H1 (cell line): ENCODE measurements at regions not wholly inside any gene's neighbourhood (a gene's known extent, or its start where the extent isn't known, plus 50 kb on each side); places are given as distances from the start of the nearest gene placed in this dataset.

ENCODE experiments used
- CTCF ChIA-PET: fragments of 300-600 bp; sonication (Branson Sonifier 250); formaldehyde crosslinking; loops from one replicate; lab custom pipeline; 2021; ENCODE audit not compliant: partially characterized antibody; lab: Charles Lee
- POLR2A ChIA-PET: fragments of 300-600 bp; sonication (Branson Sonifier 250); formaldehyde crosslinking; loops from one replicate; lab custom pipeline; 2021; ENCODE audit warnings: inconsistent platforms; ENCODE audit not compliant: partially characterized antibody; lab: Charles Lee
- DNase-seq, 2 experiments: peaks; one replicate each; pipeline versions ENCODE4 v3.0.0 to v3.0.0-alpha.2; 2010 to 2022; ENCODE audit warnings: low spot score in 2 of 2, low read depth in 1 of 2, mixed read lengths in 1 of 2
- FAIRE-seq: peaks from 2 replicates; lab custom pipeline; 2011; peaks lifted over from hg19 to GRCh38; lab: Jason Lieb, UNC
- H2AFZ ChIP-seq: 2 replicates; pipeline ENCODE4 v1.8.1; 2012; ENCODE audit warnings: low read length, inconsistent platforms
- H2AK5ac ChIP-seq: 2 replicates; pipeline ENCODE4 v1.6.1; 2013; ENCODE audit warnings: low read depth, low read length
- H2BK120ac ChIP-seq: replicated peaks from 2 replicates; pipeline ENCODE3; 2013; ENCODE audit warnings: low read depth, low read length, inconsistent platforms
- H2BK12ac ChIP-seq: 2 replicates; pipeline ENCODE4 v1.6.1; 2013; ENCODE audit warnings: low read depth, low read length
- H2BK15ac ChIP-seq: 2 replicates; pipeline ENCODE4 v1.6.1; 2013; ENCODE audit warnings: low read length
- H2BK20ac ChIP-seq: 2 replicates; pipeline ENCODE4 v1.6.1; 2013; ENCODE audit warnings: low read length
- H2BK5ac ChIP-seq: 2 replicates; pipeline ENCODE4 v1.6.1; 2013; ENCODE audit warnings: low read depth, low read length
- H3K14ac ChIP-seq: 2 replicates; pipeline ENCODE4 v1.6.1; 2013; ENCODE audit warnings: inconsistent platforms; ENCODE audit not compliant: insufficient read length
- H3K18ac ChIP-seq: 2 replicates; pipeline ENCODE4 v1.6.1; 2013; ENCODE audit warnings: low read length; ENCODE audit errors: extremely low read depth
- H3K23ac ChIP-seq: 2 replicates; pipeline ENCODE4 v1.6.1; 2013; ENCODE audit warnings: inconsistent platforms; ENCODE audit not compliant: insufficient read length
- H3K23me2 ChIP-seq: 2 replicates; pipeline ENCODE4 v1.6.1; 2013; ENCODE audit warnings: low read depth, low read length
- H3K27ac ChIP-seq: 2 replicates; pipeline ENCODE4 v1.6.1; 2011; ENCODE audit warnings: low read depth, low read length, inconsistent platforms
- H3K27me3 ChIP-seq, 4 experiments: replicated peaks in 1 of 4; 1 replicate in 1 of 4; 2 replicates in 3 of 4; pipeline versions ENCODE4 v1.6.1 to v1.8.1; 2011 to 2013; ENCODE audit warnings: low read length in 3 of 4, mild to moderate bottlenecking in 3 of 4, inconsistent platforms in 2 of 4, mixed read lengths in 2 of 4, moderate library complexity in 1 of 4; ENCODE audit not compliant: control insufficient read depth in 3 of 4, insufficient read depth in 3 of 4; ENCODE audit errors: extremely low read depth in 1 of 4
- H3K36me3 ChIP-seq, 4 experiments: 2 replicates each; pipeline versions ENCODE4 v1.6.1 to v1.8.1; 2011 to 2013; ENCODE audit warnings: mild to moderate bottlenecking in 4 of 4, low read length in 3 of 4, moderate library complexity in 2 of 4, control low read depth in 1 of 4, inconsistent platforms in 1 of 4; ENCODE audit not compliant: insufficient read depth in 4 of 4, control insufficient read depth in 2 of 4
- H3K4ac ChIP-seq: replicated peaks from 2 replicates; pipeline ENCODE3; 2013; ENCODE audit warnings: low read length, low read depth, mixed read lengths, inconsistent platforms; ENCODE audit not compliant: insufficient read length
- H3K4me1 ChIP-seq, 4 experiments: replicated peaks in 1 of 4; 1 replicate in 1 of 4; 2 replicates in 3 of 4; pipeline versions ENCODE4 v1.6.1 to v1.8.1; 2011 to 2013; ENCODE audit warnings: low read length in 3 of 4, inconsistent platforms in 2 of 4, mixed read lengths in 1 of 4; ENCODE audit not compliant: insufficient read depth in 4 of 4, control insufficient read depth in 3 of 4
- H3K4me2 ChIP-seq, 2 experiments: 2 replicates each; pipeline versions ENCODE4 v1.6.1 to v1.8.1; 2011 to 2013; ENCODE audit warnings: low read depth in 2 of 2, low read length in 2 of 2, control low read depth in 1 of 2, inconsistent platforms in 1 of 2, mild to moderate bottlenecking in 1 of 2; ENCODE audit not compliant: insufficient read depth in 1 of 2
- H3K4me3 ChIP-seq, 4 experiments: fragments of 200-600, 300-600 bp in 1 of 4; sonication (generic), shearing (Covaris generic), sonication (Bioruptor Twin) in 1 of 4; 2 replicates each; pipeline versions ENCODE4 v1.5.1 to v1.8.1; 2011 to 2016; ENCODE audit warnings: low read length in 4 of 4, low read depth in 3 of 4, control low read depth in 2 of 4, inconsistent platforms in 2 of 4, mild to moderate bottlenecking in 2 of 4, mixed read lengths in 1 of 4, moderate library complexity in 1 of 4; ENCODE audit not compliant: insufficient read depth in 2 of 4; ENCODE audit errors: extremely low read depth in 1 of 4
- H3K56ac ChIP-seq: replicated peaks from 2 replicates; pipeline ENCODE3; 2013; ENCODE audit warnings: low read depth, mild to moderate bottlenecking, mixed read lengths, low read length, inconsistent platforms; ENCODE audit not compliant: insufficient read length
- H3K79me1 ChIP-seq: 2 replicates; pipeline ENCODE4 v1.6.1; 2013; ENCODE audit warnings: low read depth, low read length, control low read depth
- H3K79me2 ChIP-seq, 2 experiments: 2 replicates each; pipeline versions ENCODE4 v1.6.1 to v1.8.1; 2012 to 2013; ENCODE audit warnings: low read length in 2 of 2, mild to moderate bottlenecking in 2 of 2, inconsistent platforms in 1 of 2; ENCODE audit not compliant: insufficient read depth in 2 of 2, control insufficient read depth in 1 of 2
- H3K9ac ChIP-seq, 4 experiments: replicated peaks in 1 of 4; 1 replicate in 1 of 4; 2 replicates in 3 of 4; pipeline versions ENCODE4 v1.6.1 to v1.8.1; 2011 to 2013; ENCODE audit warnings: low read depth in 3 of 4, low read length in 3 of 4, control low read depth in 2 of 4, mild to moderate bottlenecking in 2 of 4, moderate library complexity in 2 of 4, inconsistent platforms in 1 of 4; ENCODE audit errors: extremely low read depth in 1 of 4
- H3K9me3 ChIP-seq, 2 experiments: 2 replicates each; pipeline versions ENCODE4 v1.6.1 to v1.8.1; 2012 to 2013; ENCODE audit warnings: mild to moderate bottlenecking in 2 of 2, moderate library complexity in 2 of 2, control low read depth in 1 of 2, inconsistent platforms in 1 of 2, low read depth in 1 of 2, low read length in 1 of 2, mixed read lengths in 1 of 2; ENCODE audit not compliant: insufficient read depth in 2 of 2
- H4K20me1 ChIP-seq, 2 experiments: replicated peaks in 1 of 2; 2 replicates each; pipeline versions ENCODE3 to v1.8.1; 2011 to 2013; ENCODE audit warnings: inconsistent platforms in 2 of 2, low read length in 2 of 2, mild to moderate bottlenecking in 1 of 2; ENCODE audit not compliant: insufficient read depth in 2 of 2, control insufficient read depth in 1 of 2
- H4K5ac ChIP-seq: 2 replicates; pipeline ENCODE4 v1.6.1; 2013; ENCODE audit warnings: low read length, low read depth, mixed read lengths, inconsistent platforms; ENCODE audit not compliant: insufficient read length
- H4K8ac ChIP-seq: 2 replicates; pipeline ENCODE4 v1.8.0; 2013; ENCODE audit warnings: mild to moderate bottlenecking, moderate library complexity, low read length, inconsistent platforms; ENCODE audit not compliant: insufficient read depth; ENCODE audit errors: extremely low read depth
- H4K91ac ChIP-seq: replicated peaks from 2 replicates; pipeline ENCODE3; 2013; ENCODE audit warnings: low read length, mixed read lengths, inconsistent platforms; ENCODE audit not compliant: insufficient read length
- ASH2L ChIP-seq: fragments of 200-600, 300-600 bp; sonication (generic); IDR thresholded peaks from one replicate; pipeline ENCODE4 v1.7.1; 2017; ENCODE audit warnings: low read length
- CEBPB ChIP-seq: IDR thresholded peaks from 2 replicates; pipeline ENCODE4 v1.6.1; 2012; ENCODE audit warnings: low read depth, low read length
- EP300 ChIP-seq, 2 experiments: IDR thresholded peaks; 1 replicate in 1 of 2; 2 replicates in 1 of 2; pipeline ENCODE4 v1.6.1; 2011 to 2012; ENCODE audit warnings: low read depth in 2 of 2, low read length in 2 of 2, mild to moderate bottlenecking in 2 of 2, borderline replicate concordance in 1 of 2, inconsistent platforms in 1 of 2, moderate library complexity in 1 of 2
- KDM1A ChIP-seq: fragments of 200-600, 300-600 bp; sonication (generic); IDR thresholded peaks from 2 replicates; pipeline ENCODE4 v1.7.1; 2016; ENCODE audit warnings: mild to moderate bottlenecking, low read length, borderline replicate concordance
- KDM4A ChIP-seq: IDR thresholded peaks from one replicate; pipeline ENCODE4 v1.7.1; 2012; ENCODE audit warnings: low read depth, mild to moderate bottlenecking, moderate library complexity, low read length, inconsistent platforms; ENCODE audit not compliant: severe bottlenecking
- MAFK ChIP-seq: IDR thresholded peaks from 2 replicates; pipeline ENCODE4 v1.6.1; 2012; ENCODE audit warnings: low read depth, mild to moderate bottlenecking, improper control_type of control experiment, low read length
- SP1 ChIP-seq: IDR thresholded peaks from 2 replicates; pipeline ENCODE4 v1.6.1; 2011; ENCODE audit warnings: low read depth, low read length
- WGBS, 2 experiments: shearing (Covaris generic) in 1 of 2; methylation state at CpG; one replicate each; pipeline versions ENCODE4 v1.1.6 to v1.1.7; 2013 to 2015; ENCODE audit warnings: low lambda C conversion rate in 2 of 2, mixed read lengths in 2 of 2, inconsistent platforms in 1 of 2, low coverage in 1 of 2, missing lambda C conversion rate in 1 of 2; ENCODE audit not compliant: insufficient replicate concordance in 2 of 2, insufficient coverage in 1 of 2, insufficient read length in 1 of 2; ENCODE audit errors: extremely low coverage in 1 of 2, missing lambda C conversion rate in 1 of 2; 5-methylcytosine and 5-hydroxymethylcytosine counted together

DNA sequence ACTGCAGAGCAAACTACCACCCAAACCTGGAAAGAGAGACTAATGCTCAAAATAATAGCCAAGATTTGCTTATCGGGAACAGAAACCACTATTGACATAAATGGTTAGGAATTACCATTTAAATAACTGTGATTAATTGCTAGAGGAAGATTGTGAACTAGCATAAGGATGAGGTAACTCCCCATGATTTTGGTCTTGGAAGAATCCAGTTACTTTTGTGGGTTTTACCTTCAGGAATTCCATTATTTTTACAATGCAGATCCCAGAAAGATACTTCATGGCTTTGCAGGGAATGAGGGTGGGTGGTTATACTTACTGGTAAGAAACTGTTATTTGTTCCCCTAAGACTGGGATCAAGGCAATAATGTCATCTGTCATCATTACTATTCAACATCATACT is 652.9 kb upstream of the FLRT2 start:
- H3K27ac ChIP-seq: no peak overlapping the region
- H3K23ac ChIP-seq: no peak overlapping the region
- H4K20me1 ChIP-seq: no peaks in the 10 kb centered on the region
- no peaks in the 10 kb centered on the region for H3K79me1 ChIP-seq
- CTCF ChIA-PET: interaction anchor here (1.4 kb wide), 1 partner anchor 8 kb away, joined by 3 read pairs; no protein-coding TSS in a partner anchor
- no peaks in the 10 kb centered on the region for H3K23me2 ChIP-seq
- FAIRE-seq (no peak), DNase-seq (no peak)
- H3K18ac ChIP-seq: no peak overlapping the region
- no peak overlapping the region for H2BK5ac ChIP-seq
- 100% methylated on average over 1 of the region's 1 CpG; no CpG with 5 or more reads in 1 of the 2 experiments for WGBS, 2 experiments
- H2BK120ac ChIP-seq: no peak overlapping the region
- no peak overlapping the region for H3K14ac ChIP-seq
- no peaks in the 10 kb centered on the region for H3K27me3 ChIP-seq
- no peak overlapping the region for H3K9ac ChIP-seq
- POLR2A ChIA-PET: no interaction called here
- H3K4me3 ChIP-seq: no peak overlapping the region
- H2BK15ac ChIP-seq: no peak overlapping the region
- no peak overlapping the region for H2AK5ac ChIP-seq
- no peak overlapping the region for H3K4ac ChIP-seq
- no peak overlapping the region for H4K91ac ChIP-seq
- no peak overlapping the region for H2BK12ac ChIP-seq
- no peaks in the 10 kb centered on the region for H3K4me1 ChIP-seq
- no peak overlapping the region for H4K5ac ChIP-seq
- no peak overlapping the region for H3K4me2 ChIP-seq
- no peaks in the 10 kb centered on the region for H3K9me3 ChIP-seq
- peak overlapping the region; percentile 21; the same call in 1 of the 2 replicates for H2AFZ ChIP-seq
- H3K36me3 ChIP-seq: no peaks in the 10 kb centered on the region
- H4K8ac ChIP-seq: no peak overlapping the region
- H2BK20ac ChIP-seq: no peak overlapping the region
- TF ChIP-seq ASH2L (no peak), MAFK (no peak), SP1 (no peak), KDM4A (no peak), EP300 (IDR thresholded peaks at IDR 0.05; ENCODE audit: borderline replicate concordance in 1 of 2, low read depth in 2 of 2, low read length in 2 of 2) (no peak), CEBPB (no peak), KDM1A (no peak)
- H3K56ac ChIP-seq: no peak overlapping the region
- no peaks in the 10 kb centered on the region for H3K79me2 ChIP-seq
